ENCODE measurements at regions not wholly inside any gene's neighbourhood (a gene's known extent, or its start where the extent isn't known, plus 50 kb on each side); places are given as distances from the start of the nearest gene placed in this dataset.

DNA sequence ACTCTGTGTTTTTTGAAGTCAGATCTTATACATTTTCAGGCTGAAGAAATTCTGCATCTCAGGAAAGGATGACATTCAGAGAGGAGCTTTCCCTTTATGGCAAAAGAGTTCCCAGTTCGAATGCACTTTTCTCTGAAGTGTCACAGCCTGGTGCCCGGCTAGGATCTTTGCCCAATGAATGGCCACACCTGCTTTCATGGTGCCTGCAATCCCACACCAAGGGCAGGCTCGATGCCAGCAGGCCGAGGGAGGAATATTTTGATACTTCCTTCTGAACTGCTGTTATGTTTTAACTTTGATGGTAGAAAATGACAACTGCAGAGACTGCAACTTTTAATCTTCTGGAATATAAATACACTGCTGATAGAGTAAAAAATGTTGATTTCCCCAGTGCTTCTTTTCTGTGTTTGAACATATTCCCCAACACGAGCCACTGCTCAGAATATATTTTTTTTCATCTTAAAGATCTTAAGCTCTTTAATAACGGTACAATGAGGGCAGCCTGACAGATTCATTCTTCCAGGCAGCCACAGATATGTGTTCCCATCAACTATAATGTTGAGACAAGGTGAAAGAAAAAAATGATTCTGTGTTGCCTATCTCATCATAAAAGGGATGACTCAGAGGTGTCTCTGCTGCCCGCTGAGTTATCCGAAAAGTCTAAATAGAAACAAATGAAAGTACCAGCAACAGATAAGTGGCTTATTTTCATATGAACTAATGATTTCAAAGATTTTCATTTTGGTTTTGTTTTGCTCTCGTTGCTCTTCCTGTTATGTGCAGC is 848.5 kb downstream of the DCDC2C start:
- no peak for TF ChIP-seq POLR2A (IDR thresholded peaks at IDR 0.05)
- TF ChIP-seq, protein P1, sequence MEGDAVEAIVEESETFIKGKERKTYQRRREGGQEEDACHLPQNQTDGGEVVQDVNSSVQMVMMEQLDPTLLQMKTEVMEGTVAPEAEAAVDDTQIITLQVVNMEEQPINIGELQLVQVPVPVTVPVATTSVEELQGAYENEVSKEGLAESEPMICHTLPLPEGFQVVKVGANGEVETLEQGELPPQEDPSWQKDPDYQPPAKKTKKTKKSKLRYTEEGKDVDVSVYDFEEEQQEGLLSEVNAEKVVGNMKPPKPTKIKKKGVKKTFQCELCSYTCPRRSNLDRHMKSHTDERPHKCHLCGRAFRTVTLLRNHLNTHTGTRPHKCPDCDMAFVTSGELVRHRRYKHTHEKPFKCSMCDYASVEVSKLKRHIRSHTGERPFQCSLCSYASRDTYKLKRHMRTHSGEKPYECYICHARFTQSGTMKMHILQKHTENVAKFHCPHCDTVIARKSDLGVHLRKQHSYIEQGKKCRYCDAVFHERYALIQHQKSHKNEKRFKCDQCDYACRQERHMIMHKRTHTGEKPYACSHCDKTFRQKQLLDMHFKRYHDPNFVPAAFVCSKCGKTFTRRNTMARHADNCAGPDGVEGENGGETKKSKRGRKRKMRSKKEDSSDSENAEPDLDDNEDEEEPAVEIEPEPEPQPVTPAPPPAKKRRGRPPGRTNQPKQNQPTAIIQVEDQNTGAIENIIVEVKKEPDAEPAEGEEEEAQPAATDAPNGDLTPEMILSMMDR (IDR thresholded peaks at IDR 0.05) = no peak
- WGBS, 2 donors = 59 to 60% methylated on average over 9 of the region's 9 CpGs
- no peak overlapping the region for H3K4me3 ChIP-seq (ENCODE audit: low read depth, poor library complexity, severe bottlenecking)
- no peak for DNase-seq (ENCODE audit: low spot score in 2 of 2)
- intact Hi-C loops (cut with DNase I; ENCODE audit: low total_unique reads) = no loop called here

DNA sequence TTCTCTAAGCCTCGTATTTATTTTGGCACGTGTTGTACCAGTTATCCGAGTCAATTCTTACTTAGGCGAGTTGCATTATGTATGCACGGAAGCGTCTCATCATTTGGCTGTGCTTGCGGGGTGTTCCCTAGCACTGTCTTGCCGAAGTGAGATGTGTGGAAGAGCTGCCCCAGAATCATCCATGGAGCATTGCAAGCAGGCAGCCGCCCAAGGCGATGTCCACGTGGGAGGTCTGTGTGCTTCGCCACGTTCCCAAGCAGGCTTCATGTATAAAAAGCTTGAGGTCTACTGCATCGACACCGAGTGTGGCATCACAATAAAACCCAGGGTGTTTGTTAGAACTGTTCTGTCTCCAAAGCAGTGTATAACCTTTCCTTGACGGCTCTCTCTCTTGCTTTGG is 849.9 kb downstream of the DCDC2C start:
- H3K4me3 ChIP-seq (ENCODE audit: low read depth, poor library complexity, severe bottlenecking) = no peak overlapping the region
- no peak for TF ChIP-seq POLR2A (IDR thresholded peaks at IDR 0.05)
- TF ChIP-seq, protein P1 (IDR thresholded peaks at IDR 0.05) = no peak
- DNase-seq (ENCODE audit: low spot score in 2 of 2) = no peak
- 63 to 76% methylated on average over 16 of the region's 16 CpGs for WGBS, 2 donors
- intact Hi-C loops (cut with DNase I; ENCODE audit: low total_unique reads) = no loop called here

DNA sequence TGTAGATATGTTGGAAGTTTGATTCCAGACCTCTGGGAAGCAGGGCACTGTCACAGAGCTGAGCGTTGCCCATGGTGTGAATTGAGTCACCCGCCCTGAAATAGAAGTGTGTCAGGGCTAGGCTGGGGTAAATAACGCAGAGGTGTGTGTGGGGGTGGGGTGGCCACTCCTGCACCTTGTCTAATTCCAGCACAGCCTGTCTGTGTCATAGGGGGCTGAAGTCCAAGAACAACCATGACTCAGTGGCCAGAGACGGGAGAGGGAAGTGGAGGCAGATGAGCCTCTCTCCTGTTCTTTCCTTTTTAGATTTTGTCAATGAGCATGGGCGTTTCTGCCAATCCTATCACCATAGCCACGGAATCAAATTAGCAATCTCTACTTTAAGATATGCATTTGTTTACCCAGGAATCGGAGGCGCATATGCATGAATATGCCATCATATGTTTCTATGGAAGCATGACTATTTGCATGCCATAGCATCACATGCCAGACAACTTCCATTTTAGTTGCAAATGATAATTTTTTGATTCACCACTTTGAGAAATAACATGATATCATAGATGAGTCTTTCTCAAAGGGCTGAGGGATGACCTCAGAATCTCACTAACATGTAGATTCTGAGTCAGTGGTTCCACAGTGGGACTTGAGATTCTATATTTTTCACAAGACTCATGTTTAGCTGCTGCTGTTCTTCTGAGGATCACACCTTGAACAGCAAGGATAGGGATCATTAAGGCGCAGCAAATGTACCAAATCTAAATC is 852.9 kb downstream of the DCDC2C start:
- no peak for TF ChIP-seq POLR2A (IDR thresholded peaks at IDR 0.05)
- TF ChIP-seq, protein P1 (IDR thresholded peaks at IDR 0.05) = no peak
- intact Hi-C loops (cut with DNase I; ENCODE audit: low total_unique reads) = no loop called here
- DNase-seq (ENCODE audit: low spot score in 2 of 2) = no peak
- WGBS, 2 donors = 82 to 83% methylated on average over 9 of the region's 9 CpGs
- H3K4me3 ChIP-seq (ENCODE audit: low read depth, poor library complexity, severe bottlenecking) = no peak overlapping the region

DNA sequence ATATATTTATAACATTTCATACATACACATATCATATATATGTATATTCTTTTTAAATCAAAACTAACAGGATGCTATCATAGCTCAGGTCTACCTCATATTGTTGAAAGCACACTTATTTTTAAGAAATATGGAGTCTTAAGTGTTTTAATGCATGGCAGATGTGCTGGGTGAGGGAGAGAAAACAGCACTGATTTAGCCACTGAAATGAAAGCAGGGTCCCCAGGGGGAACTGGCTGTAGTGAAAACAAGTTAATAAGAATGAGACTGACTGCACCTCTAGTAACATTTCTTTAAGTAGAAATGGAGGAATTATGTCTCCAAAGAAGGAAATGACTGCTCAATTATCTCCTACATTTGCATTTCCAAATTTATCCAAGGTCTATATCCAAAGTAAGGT is 857.8 kb downstream of the DCDC2C start:
- H3K4me3 ChIP-seq (ENCODE audit: low read depth, poor library complexity, severe bottlenecking) = no peak overlapping the region
- DNase-seq (ENCODE audit: low spot score in 2 of 2) = no peak
- intact Hi-C loops (cut with DNase I; ENCODE audit: low total_unique reads) = no loop called here
- TF ChIP-seq, protein P1 (IDR thresholded peaks at IDR 0.05) = no peak
- TF ChIP-seq POLR2A (IDR thresholded peaks at IDR 0.05) = no peak

DNA sequence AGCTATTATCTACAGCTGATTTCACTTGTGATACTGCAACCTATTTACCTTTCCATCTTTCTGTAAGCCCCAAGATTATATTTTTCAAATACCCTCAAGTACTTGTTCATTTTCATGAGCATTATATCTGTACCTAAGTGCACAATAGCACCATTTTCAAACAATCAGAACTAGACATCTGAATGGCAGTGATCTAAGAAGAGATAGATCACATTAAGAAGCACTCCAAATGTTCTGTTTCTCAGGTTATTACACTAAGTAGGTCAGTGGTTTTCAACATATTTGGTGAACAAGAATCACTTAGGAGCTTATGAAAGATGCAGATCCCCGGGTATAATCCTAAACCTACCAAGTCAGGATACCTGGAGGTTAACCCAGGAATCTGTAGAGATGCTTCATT is 872.7 kb downstream of the DCDC2C start:
- 40 to 46% methylated on average over 1 of the region's 1 CpG for WGBS, 2 donors
- H3K4me3 ChIP-seq (ENCODE audit: low read depth, poor library complexity, severe bottlenecking) = no peak overlapping the region
- intact Hi-C loops (cut with DNase I; ENCODE audit: low total_unique reads) = no loop called here
- TF ChIP-seq, protein P1 (IDR thresholded peaks at IDR 0.05) = no peak
- no peak for TF ChIP-seq POLR2A (IDR thresholded peaks at IDR 0.05)
- no peak for DNase-seq (ENCODE audit: low spot score in 2 of 2)

Data from lower leg skin (tissue), 4 donors.